SJCRH30 (cell line): ENCODE measurements at regions not wholly inside any gene's neighbourhood (a gene's known extent, or its start where the extent isn't known, plus 50 kb on each side); places are given as distances from the start of the nearest gene placed in this dataset.
"Not testable (repeated sequence)": the region's sequence is repeated elsewhere in the genome, so short reads cannot be mapped to it uniquely, and the experiment has no call there.

Experiments used
- DNase-seq, 2 experiments: peaks; one replicate each; pipeline ENCODE4 v3.0.0-alpha.2; 2015 to 2020
- H3K27ac ChIP-seq: fragments of 250-450 bp; sonication (Bioruptor Pico); 2 replicates; pipeline ENCODE4 v1.5.1; 2020; ENCODE audit warnings: mild to moderate bottlenecking, moderate library complexity
- H3K27me3 ChIP-seq: fragments of 250-450 bp; sonication (Bioruptor Pico); 2 replicates; pipeline ENCODE4 v1.5.1; 2020; ENCODE audit warnings: mild to moderate bottlenecking, moderate library complexity
- H3K36me3 ChIP-seq: fragments of 250-450 bp; sonication (Bioruptor Pico); 2 replicates; pipeline ENCODE4 v1.5.1; 2020; ENCODE audit warnings: mild to moderate bottlenecking, moderate library complexity
- H3K4me1 ChIP-seq: fragments of 250-450 bp; sonication (Bioruptor Pico); 2 replicates; pipeline ENCODE4 v1.5.1; 2020; ENCODE audit warnings: mild to moderate bottlenecking, moderate library complexity
- H3K4me3 ChIP-seq: fragments of 250-450 bp; sonication (Bioruptor Pico); 2 replicates; pipeline ENCODE4 v1.5.1; 2020; ENCODE audit warnings: mild to moderate bottlenecking, moderate library complexity
- H3K9me3 ChIP-seq: fragments of 250-450 bp; sonication (Bioruptor Pico); replicated peaks from 2 replicates; pipeline ENCODE4 v1.5.1; 2020; ENCODE audit warnings: mild to moderate bottlenecking, moderate library complexity

DNA sequence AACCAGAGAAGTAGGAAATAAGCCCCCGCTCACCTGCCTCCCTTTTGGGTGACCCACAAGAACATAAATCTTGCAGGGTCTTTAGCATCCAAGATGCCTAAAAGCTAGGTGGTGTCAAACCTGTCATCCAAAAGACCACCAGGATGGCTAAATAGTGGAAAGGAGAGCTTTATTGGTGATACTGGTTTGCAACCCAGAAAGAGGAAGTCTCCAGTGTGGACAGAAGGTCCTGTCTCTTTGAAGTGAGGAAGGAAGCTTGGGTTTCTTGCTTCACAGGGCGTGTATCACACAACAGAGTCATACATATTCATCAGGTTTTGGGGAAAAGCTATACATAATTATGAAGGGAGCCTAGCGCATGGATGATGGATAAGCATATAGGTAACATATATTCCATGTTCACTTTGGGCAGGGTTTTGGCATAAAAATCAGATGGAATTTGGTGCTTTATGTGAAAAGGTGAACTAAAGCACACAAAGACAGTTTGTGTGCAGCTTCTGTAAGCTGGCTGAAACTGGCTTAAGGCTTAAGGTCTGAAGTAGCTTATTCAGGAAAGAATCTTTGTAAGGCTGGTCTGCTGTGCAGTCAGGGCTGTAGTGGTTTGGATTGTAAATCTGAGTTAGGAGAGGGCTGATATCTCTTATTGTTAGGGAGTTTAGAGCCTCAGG lies 68.4 kb upstream of the EPCAM start:
- no peak overlapping the region for H3K4me3 ChIP-seq
- no peaks in the 10 kb centered on the region for H3K36me3 ChIP-seq
- peaks cover 8% of the 10 kb centered on the region for H3K27me3 ChIP-seq
- no peak overlapping the region for H3K27ac ChIP-seq
- no peaks in the 10 kb centered on the region for H3K9me3 ChIP-seq
- no peaks in the 10 kb centered on the region for H3K4me1 ChIP-seq
- no peak for DNase-seq

DNA sequence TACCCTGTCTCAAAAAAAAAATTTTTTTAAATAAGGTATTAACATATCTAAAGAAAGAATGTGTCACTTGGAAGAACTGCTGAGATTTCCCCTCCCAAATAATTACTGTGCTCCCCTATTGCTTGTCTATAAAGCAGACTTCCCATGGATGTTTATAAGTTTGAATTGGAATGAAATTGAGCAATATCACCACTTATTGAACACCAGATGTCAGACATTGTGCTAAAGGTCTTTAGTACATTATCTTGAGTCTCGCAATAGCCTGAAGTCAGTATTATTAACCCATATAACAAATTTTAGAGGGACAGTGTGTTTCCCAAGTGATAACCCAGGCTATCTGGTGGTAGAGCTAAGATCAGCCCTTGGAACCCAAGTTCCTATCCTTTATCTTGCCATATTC lies 69.0 kb upstream of the EPCAM start:
- H3K9me3 ChIP-seq: no peaks in the 10 kb centered on the region
- no peak for DNase-seq
- H3K27me3 ChIP-seq: peaks cover 8% of the 10 kb centered on the region
- H3K4me1 ChIP-seq: no peaks in the 10 kb centered on the region
- H3K27ac ChIP-seq: no peak overlapping the region
- H3K36me3 ChIP-seq: no peaks in the 10 kb centered on the region
- H3K4me3 ChIP-seq: no peak overlapping the region

DNA sequence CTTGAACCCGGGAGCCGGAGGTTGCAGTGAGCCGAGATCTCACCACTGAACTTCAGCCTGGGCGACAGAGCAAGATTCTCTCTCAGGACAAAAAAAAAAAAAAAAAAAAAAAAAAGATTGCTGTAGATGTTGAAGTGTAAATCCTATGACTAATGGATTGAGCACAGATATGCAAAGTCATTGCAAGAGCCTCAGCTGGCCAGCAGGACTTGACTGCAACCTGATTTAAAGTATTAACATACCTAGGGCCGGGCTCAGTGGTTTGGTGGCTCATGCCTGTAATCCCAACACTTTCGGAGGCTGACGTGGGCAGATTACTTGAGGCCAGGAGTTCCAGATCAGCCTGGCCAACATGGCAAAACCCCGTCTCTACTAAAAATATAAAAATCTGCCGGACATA lies 69.6 kb upstream of the EPCAM start:
- no peaks in the 10 kb centered on the region for H3K36me3 ChIP-seq
- peak in 1 of 2 experiments; percentile 21 for DNase-seq
- no peak overlapping the region for H3K27ac ChIP-seq
- H3K4me1 ChIP-seq: no peaks in the 10 kb centered on the region
- H3K27me3 ChIP-seq: peaks cover 8% of the 10 kb centered on the region
- H3K4me3 ChIP-seq: no peak overlapping the region
- no peaks in the 10 kb centered on the region for H3K9me3 ChIP-seq

DNA sequence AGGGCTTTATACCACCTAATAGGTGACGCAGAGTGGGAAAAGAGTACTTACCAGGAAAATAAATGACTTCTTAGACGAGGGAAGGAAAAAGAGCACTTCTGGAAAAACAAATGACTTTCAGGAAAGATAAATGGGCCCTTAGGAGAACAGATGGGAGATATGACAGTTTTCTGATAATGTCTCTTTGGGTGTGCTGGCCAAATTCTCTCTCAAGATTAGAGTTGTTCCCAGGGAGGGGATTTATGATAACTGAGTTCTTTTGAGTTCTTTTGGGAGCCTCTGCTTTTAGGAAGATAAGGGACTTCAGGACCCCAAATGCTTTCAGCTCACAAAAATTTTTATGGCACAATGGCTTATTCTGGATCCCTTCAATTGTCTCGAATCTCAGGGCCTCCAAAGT lies 70.3 kb upstream of the EPCAM start:
- Histone ChIP-seq H3K27me3 (peaks cover 8% of the 10 kb centered on the region), H3K27ac (no peak overlapping the region), H3K4me1 (no peaks in the 10 kb centered on the region), H3K36me3 (no peaks in the 10 kb centered on the region), H3K4me3 (no peak overlapping the region), H3K9me3 (no peaks in the 10 kb centered on the region)
- DNase-seq: no peak

DNA sequence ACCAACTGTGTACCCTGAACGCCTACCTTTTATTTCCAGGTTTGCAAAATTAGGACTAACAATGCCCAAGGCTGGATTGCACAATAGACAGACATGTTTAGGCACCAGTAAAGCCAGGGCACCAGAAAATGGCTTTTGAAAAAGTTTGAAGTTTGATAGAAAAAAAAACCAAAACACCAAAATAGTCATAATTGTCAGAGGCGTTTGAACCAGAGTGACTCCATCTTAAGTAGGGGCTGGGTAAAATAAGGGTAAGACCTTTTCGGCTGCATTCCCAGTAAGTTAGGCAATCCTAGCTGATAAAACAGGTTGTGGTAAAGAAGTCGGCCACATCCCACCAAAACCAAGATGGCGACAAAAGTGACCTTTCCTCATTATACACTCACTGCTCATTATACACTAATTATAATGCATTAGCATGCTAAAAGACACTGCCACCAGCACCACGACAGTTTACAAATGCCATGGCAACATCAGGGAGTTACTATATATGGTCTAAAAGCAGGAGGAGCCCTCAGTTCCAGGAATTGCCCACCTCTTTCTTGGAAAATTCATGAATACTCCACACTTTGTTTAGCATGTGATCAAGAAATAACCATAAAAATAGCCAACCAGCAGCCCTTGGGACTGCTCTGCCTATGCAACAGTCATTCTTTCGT lies 71.2 kb upstream of the EPCAM start:
- Histone ChIP-seq H3K27ac (no peak overlapping the region), H3K36me3 (no peaks in the 10 kb centered on the region), H3K27me3 (peaks cover 8% of the 10 kb centered on the region), H3K9me3 (no peaks in the 10 kb centered on the region), H3K4me3 (no peak overlapping the region), H3K4me1 (no peaks in the 10 kb centered on the region)
- no peak for DNase-seq

DNA sequence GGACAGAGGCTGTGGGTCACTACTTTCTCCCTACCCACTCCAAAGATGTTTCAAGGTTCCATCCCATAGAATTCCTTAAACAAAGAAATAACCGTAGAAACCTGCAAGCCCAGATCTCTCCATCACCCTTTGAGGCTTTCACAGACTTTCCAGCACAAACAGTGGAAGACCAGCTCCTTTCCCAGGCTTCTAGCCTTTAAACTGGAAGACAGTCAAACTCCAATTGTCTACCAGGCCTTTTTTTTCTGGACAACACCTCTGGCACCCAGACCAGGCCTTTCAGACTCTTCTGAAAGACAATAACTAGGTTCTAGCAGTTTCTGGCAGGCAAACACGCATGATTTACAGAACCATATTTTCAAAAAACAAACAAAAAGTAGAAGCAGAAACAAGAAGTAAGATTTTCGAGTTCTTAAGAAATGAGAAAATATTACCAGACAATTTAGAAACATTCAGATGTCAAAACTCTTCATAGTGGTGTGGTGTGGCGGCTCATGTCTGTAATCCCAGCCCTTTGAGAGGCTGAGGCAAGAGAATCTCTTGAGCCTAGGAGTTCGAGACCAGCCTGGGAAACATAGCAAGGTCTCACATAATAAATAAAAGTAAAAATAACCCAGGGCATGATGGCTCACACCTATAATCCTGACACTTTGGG lies 73.0 kb upstream of the EPCAM start:
- no peaks in the 10 kb centered on the region for H3K36me3 ChIP-seq
- H3K4me1 ChIP-seq: no peaks in the 10 kb centered on the region
- no peaks in the 10 kb centered on the region for H3K9me3 ChIP-seq
- peaks cover 7% of the 10 kb centered on the region for H3K27me3 ChIP-seq
- no peak overlapping the region for H3K4me3 ChIP-seq
- DNase-seq: no peak
- H3K27ac ChIP-seq: no peak overlapping the region

DNA sequence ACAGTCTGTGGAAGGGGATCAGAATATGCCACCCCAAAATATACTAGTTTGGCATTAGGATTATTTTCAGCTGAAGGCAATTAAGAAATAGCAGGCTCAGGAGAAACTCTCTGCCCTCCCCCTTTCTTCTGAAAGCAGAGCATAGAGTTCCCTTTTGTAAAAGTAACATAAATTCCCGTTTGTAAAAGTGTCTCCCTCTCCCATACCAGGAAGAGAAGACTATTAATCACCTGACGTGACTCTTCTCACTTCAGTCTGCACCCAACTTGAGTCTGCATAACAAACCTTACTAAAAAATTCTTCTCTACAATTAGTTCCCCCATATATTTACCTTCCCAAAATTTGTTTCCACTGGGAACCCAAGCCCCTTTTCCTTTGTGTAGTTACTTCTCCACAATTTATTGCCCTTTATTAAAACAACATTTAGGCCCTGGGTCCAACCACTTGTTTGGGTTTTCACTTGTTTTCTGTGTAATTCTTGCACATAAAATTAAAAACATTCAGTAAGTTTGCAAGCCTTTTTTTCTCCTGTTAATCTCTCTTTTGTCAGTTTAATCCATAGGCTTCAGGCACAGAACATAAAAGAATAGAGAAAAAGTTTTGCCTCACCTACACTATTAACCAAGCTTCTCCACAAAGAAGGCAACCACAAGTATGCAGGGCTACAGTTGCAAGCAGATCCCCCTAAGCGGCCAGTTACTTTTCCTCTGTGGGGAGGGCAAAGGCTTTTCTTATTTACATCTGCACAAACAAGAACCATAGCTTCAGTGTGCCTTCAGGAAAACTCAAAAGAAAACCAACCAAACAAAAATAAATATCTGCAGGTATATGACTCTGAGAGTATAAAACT lies 73.8 kb upstream of the EPCAM start:
- no peaks in the 10 kb centered on the region for H3K27me3 ChIP-seq
- no peak for DNase-seq
- no peaks in the 10 kb centered on the region for H3K9me3 ChIP-seq
- no peak overlapping the region for H3K4me3 ChIP-seq
- no peaks in the 10 kb centered on the region for H3K36me3 ChIP-seq
- no peak overlapping the region for H3K27ac ChIP-seq
- no peaks in the 10 kb centered on the region for H3K4me1 ChIP-seq

DNA sequence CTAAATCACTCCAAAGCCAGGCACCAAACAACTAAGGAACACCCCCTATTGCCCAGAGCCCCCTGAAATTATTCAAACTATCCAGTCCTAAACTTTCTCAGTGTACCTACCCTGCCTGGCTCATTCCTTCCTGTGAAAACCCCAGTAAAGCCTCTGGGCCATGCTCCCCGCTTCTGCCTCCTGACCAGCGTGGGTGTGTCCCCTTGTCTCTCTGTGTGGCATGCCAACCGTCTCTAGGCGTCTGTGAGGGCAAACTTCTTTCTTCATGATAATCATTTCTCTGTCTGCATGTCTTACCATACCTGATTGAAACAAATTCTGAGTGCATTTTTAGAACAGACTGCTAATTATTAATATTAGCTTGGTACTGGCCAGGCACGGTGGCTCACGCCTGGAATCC lies 75.1 kb upstream of the EPCAM start:
- Histone ChIP-seq H3K9me3 (no peaks in the 10 kb centered on the region), H3K4me1 (no peaks in the 10 kb centered on the region), H3K27ac (no peak overlapping the region), H3K4me3 (no peak overlapping the region), H3K36me3 (no peaks in the 10 kb centered on the region), H3K27me3 (no peaks in the 10 kb centered on the region)
- DNase-seq: no peak

DNA sequence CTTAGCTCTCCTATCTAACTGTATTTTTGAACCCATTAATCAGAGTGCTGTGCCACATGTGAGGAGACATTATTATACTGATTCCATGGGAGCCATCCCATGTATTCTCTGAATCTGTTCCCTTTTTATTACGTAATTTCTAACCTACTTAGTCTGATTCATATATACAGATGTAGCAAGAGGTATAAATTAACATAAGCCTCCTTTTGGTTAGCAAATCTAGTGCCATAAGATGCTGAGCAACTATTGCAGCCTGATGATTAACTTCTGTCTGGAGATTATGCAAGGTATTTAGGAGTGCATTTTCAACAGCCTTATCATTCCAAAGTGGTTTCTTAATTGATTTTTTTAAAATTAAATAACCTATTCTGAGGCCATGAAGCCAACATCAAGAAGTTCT lies 80.2 kb upstream of the EPCAM start:
- no peak overlapping the region for H3K4me3 ChIP-seq
- peaks cover 7% of the 10 kb centered on the region for H3K4me1 ChIP-seq
- no peak overlapping the region for H3K27ac ChIP-seq
- no peaks in the 10 kb centered on the region for H3K36me3 ChIP-seq
- H3K27me3 ChIP-seq: no peaks in the 10 kb centered on the region
- no peaks in the 10 kb centered on the region for H3K9me3 ChIP-seq
- DNase-seq: no peak

DNA sequence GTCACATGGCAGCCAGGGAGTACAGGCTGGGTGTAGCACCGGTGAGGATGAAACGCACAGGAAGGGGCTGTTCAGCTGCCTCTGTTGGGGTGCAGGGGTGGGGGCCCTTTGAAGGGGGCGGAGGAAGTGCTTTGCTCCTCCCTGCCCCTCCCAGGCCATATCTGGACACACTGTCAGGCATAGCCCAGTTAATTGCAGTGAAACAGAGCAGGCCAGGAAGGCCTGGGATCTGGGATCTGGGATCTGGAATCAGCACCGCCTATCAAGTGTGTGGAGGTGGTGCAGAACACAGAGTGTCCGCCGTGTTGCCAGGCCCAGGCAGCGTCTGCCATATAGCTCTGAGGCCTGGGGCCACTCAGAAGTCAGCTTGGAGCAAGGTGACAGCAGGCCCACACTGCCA lies 85.5 kb upstream of the EPCAM start:
- no peaks in the 10 kb centered on the region for H3K27me3 ChIP-seq
- H3K4me3 ChIP-seq: no peak overlapping the region
- no peaks in the 10 kb centered on the region for H3K9me3 ChIP-seq
- H3K27ac ChIP-seq: no peak overlapping the region
- H3K36me3 ChIP-seq: no peaks in the 10 kb centered on the region
- DNase-seq: no peak
- peaks cover 7% of the 10 kb centered on the region for H3K4me1 ChIP-seq

DNA sequence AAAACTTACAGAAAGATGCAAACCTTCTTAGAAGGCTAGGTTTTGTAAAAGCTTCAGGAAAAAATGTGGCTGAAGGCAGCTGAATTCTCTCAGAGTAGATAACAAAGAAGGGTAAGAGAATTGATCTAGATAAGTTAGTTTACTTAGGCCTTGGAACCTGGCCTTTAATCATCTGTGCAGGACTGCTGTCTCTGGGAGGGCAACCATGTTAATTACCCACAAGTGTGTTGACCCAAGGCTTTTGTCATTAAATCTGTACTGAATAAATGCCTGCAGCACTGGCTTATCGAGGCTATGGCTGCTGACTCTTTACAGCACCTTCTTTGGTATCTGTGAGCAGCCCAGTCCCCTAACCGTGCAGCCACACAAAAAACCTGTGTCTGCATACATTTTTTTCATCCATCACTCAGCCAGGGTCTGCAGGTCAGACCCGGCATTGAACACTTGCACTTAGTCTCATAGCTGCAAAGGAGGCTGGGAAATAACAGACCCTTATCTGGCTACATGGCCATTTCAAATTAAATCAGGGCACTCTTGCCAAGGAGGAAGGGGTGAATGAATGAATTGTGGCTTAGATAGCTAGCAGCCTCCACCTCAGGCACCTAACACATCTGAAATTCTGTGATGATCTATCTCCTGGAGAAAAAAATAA lies 86.4 kb upstream of the EPCAM start:
- DNase-seq: no peak
- Histone ChIP-seq H3K9me3 (no peaks in the 10 kb centered on the region), H3K36me3 (no peaks in the 10 kb centered on the region), H3K4me3 (no peak overlapping the region), H3K27ac (no peak overlapping the region), H3K27me3 (no peaks in the 10 kb centered on the region), H3K4me1 (peaks cover 5% of the 10 kb centered on the region)

DNA sequence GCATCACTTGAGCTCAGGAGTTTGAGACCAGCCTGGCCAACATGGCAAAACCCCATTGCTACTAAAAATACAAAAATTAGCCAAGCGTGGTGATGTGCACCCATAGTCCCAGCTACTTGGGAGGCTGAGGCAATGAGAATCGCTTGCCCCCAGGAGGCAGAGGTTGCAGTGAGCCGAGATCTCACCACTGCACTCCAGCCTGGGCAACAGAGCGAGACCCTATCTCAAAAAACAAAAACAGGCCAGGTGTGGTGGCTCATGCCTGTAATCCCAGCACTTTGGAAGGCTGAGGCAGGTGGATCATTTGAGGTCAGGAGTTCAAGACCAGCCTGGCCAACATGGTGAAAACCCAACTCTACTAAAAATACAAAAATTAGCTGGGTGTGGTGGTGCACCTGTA lies 89.6 kb upstream of the EPCAM start:
- DNase-seq, H3K9me3 ChIP-seq, H3K27me3 ChIP-seq, H3K4me1 ChIP-seq, H3K4me3 ChIP-seq, H3K36me3 ChIP-seq, H3K27ac ChIP-seq: not testable (repeated sequence)

DNA sequence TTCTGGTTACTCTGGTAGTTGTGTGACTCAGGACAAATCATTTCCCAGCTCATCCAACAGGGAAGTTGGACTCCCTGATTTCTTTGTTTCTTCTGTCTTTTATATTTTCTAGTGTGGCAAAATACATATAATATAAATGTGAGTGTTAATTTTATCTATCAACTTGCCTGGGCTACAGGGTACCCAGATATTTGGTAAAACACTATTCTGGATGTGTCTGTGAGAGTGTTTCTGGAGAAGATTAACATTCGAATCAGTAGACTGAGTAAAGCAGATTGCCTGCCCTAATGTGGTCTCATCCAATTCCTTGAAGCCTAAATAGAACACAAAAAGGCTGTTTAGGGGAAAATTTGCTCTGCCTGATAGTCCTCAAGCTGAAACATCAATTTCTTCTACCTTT lies 91.1 kb upstream of the EPCAM start:
- Histone ChIP-seq H3K27me3 (no peaks in the 10 kb centered on the region), H3K36me3 (no peaks in the 10 kb centered on the region), H3K4me1 (peaks cover 4% of the 10 kb centered on the region; the same call in 1 of the 2 replicates), H3K27ac (no peak overlapping the region), H3K9me3 (no peaks in the 10 kb centered on the region), H3K4me3 (no peak overlapping the region)
- DNase-seq: no peak

DNA sequence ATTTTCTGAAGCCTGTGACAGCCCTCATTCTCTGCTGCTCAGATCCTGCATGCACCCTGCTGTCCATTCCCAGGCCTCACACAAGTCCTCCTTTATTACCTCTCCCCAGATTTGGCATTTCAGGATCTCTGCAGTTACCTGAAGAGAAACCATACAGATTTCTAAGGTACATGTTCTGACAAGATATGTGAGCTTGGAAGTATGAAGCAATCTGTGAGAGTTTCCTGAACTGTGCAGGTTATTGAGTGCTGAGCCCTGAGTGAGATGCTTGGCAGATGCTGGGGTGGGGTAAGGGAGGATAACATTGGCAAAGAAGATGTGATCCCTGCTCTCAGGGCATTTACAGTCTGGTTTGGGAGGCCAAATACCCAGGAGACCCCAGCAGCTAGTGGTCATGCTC lies 91.9 kb upstream of the EPCAM start:
- no peak for DNase-seq
- no peaks in the 10 kb centered on the region for H3K36me3 ChIP-seq
- no peak overlapping the region for H3K27ac ChIP-seq

More for the DNA sequence above, 91.9 kb upstream of the EPCAM start:
- Histone ChIP-seq H3K4me3 (no peak overlapping the region), H3K27me3 (no peaks in the 10 kb centered on the region), H3K9me3 (no peaks in the 10 kb centered on the region), H3K4me1 (peaks cover 8% of the 10 kb centered on the region; the same call in 1 of the 2 replicates)
